ENCODE measurements at regions not wholly inside any gene's neighbourhood (a gene's known extent, or its start where the extent isn't known, plus 50 kb on each side); places are given as distances from the start of the nearest gene placed in this dataset.

GRCh38 chr20:24242763-24243162 lies 226.7 kb upstream of the SYNDIG1 start:
- H3K36me3 ChIP-seq: no peaks in the 10 kb centered on the region
- H3K27me3 ChIP-seq: no peaks in the 10 kb centered on the region
- WGBS, 2 donors: 87 to 88% methylated on average over 4 of the region's 4 CpGs
- H3K4me3 ChIP-seq: no peak overlapping the region
- no peak overlapping the region for H3K27ac ChIP-seq
- DNase-seq (no peak), ATAC-seq (ENCODE audit: low FRiP score in 2 of 2) (no peak)
- H3K9me3 ChIP-seq: no peaks in the 10 kb centered on the region
- H3K4me1 ChIP-seq: no peaks in the 10 kb centered on the region
- TF ChIP-seq EP300 (IDR thresholded peaks at IDR 0.05) (no peak), POLR2AphosphoS5 (IDR thresholded peaks at IDR 0.05) (no peak), POLR2A (IDR thresholded peaks at IDR 0.05) (no peak)
- TF ChIP-seq, protein P1, sequence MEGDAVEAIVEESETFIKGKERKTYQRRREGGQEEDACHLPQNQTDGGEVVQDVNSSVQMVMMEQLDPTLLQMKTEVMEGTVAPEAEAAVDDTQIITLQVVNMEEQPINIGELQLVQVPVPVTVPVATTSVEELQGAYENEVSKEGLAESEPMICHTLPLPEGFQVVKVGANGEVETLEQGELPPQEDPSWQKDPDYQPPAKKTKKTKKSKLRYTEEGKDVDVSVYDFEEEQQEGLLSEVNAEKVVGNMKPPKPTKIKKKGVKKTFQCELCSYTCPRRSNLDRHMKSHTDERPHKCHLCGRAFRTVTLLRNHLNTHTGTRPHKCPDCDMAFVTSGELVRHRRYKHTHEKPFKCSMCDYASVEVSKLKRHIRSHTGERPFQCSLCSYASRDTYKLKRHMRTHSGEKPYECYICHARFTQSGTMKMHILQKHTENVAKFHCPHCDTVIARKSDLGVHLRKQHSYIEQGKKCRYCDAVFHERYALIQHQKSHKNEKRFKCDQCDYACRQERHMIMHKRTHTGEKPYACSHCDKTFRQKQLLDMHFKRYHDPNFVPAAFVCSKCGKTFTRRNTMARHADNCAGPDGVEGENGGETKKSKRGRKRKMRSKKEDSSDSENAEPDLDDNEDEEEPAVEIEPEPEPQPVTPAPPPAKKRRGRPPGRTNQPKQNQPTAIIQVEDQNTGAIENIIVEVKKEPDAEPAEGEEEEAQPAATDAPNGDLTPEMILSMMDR (IDR thresholded peaks at IDR 0.05): no peak

- 89 to 92% methylated on average over 7 of the region's 7 CpGs for WGBS, 2 donors
- no peaks in the 10 kb centered on the region for H3K4me1 ChIP-seq
- no peaks in the 10 kb centered on the region for H3K27me3 ChIP-seq
- no peaks in the 10 kb centered on the region for H3K9me3 ChIP-seq
- no peak for DNase-seq
- H3K4me3 ChIP-seq: no peak overlapping the region
- ATAC-seq (ENCODE audit: low FRiP score in 2 of 2): no peak
- TF ChIP-seq POLR2AphosphoS5 (IDR thresholded peaks at IDR 0.05): no peak
- TF ChIP-seq POLR2A (IDR thresholded peaks at IDR 0.05): no peak
- TF ChIP-seq, protein P1 (IDR thresholded peaks at IDR 0.05): no peak
- no peak for TF ChIP-seq EP300 (IDR thresholded peaks at IDR 0.05)
- H3K27ac ChIP-seq: no peak overlapping the region
- H3K36me3 ChIP-seq: no peaks in the 10 kb centered on the region
Measured at GRCh38 chr20:24241466-24241865, 228.0 kb upstream of the SYNDIG1 start.

GRCh38 chr20:24236963-24237362 lies 232.5 kb upstream of the SYNDIG1 start:
- H3K27me3 ChIP-seq: no peaks in the 10 kb centered on the region
- TF ChIP-seq POLR2AphosphoS5 (IDR thresholded peaks at IDR 0.05) (no peak), EP300 (IDR thresholded peaks at IDR 0.05) (no peak), POLR2A (IDR thresholded peaks at IDR 0.05) (no peak)
- TF ChIP-seq, protein P1 (IDR thresholded peaks at IDR 0.05): no peak
- no peaks in the 10 kb centered on the region for H3K4me1 ChIP-seq
- no peaks in the 10 kb centered on the region for H3K9me3 ChIP-seq
- H3K36me3 ChIP-seq: no peaks in the 10 kb centered on the region
- ATAC-seq (ENCODE audit: low FRiP score in 2 of 2) (no peak), DNase-seq (no peak)
- H3K27ac ChIP-seq: no peak overlapping the region
- WGBS, 2 donors: 89 to 90% methylated on average over 3 of the region's 3 CpGs
- no peak overlapping the region for H3K4me3 ChIP-seq

- TF ChIP-seq POLR2AphosphoS5 (IDR thresholded peaks at IDR 0.05) (no peak), POLR2A (IDR thresholded peaks at IDR 0.05) (no peak), EP300 (IDR thresholded peaks at IDR 0.05) (no peak)
- TF ChIP-seq, protein P1 (IDR thresholded peaks at IDR 0.05): no peak
- Histone ChIP-seq H3K27ac (no peak overlapping the region), H3K27me3 (no peaks in the 10 kb centered on the region), H3K4me1 (no peaks in the 10 kb centered on the region), H3K36me3 (no peaks in the 10 kb centered on the region), H3K9me3 (no peaks in the 10 kb centered on the region), H3K4me3 (no peak overlapping the region)
- 63 to 72% methylated on average over 8 of the region's 8 CpGs for WGBS, 2 donors
- ATAC-seq (ENCODE audit: low FRiP score in 2 of 2) (no peak), DNase-seq (peak in 1 of 2 donors; percentile 7)
Measured at GRCh38 chr20:24236201-24236600, 233.2 kb upstream of the SYNDIG1 start.

GRCh38 chr20:24235296-24236175 lies 233.9 kb upstream of the SYNDIG1 start:
- TF ChIP-seq POLR2A (IDR thresholded peaks at IDR 0.05) (no peak), POLR2AphosphoS5 (IDR thresholded peaks at IDR 0.05) (no peak)
- TF ChIP-seq, protein P1 (IDR thresholded peaks at IDR 0.05): no peak
- Histone ChIP-seq H3K9me3 (no peaks in the 10 kb centered on the region), H3K27ac (no peak overlapping the region), H3K4me3 (no peak overlapping the region), H3K36me3 (no peaks in the 10 kb centered on the region), H3K4me1 (no peaks in the 10 kb centered on the region), H3K27me3 (no peaks in the 10 kb centered on the region)
- DNase-seq: no peak
- WGBS, 2 donors: 77 to 80% methylated on average over 14 of the region's 14 CpGs
- ATAC-seq (ENCODE audit: low FRiP score in 2 of 2): no peak

All from upper lobe of left lung (tissue), 6 donors.